GM23248 (cell line): ENCODE measurements at regions not wholly inside any gene's neighbourhood (a gene's known extent, or its start where the extent isn't known, plus 50 kb on each side); places are given as distances from the start of the nearest gene placed in this dataset.

Experiments used
- DNase-seq: peaks from one replicate; pipeline ENCODE4 v3.0.0-alpha.2; 2015
- H2AFZ ChIP-seq: fragments of 200-600 bp; sonication (generic); 2 replicates; pipeline ENCODE4 v1.6.1; 2016; ENCODE audit warnings: antibody characterized with exemption
- H3F3A ChIP-seq: fragments of 200-600 bp; sonication (generic); 2 replicates; pipeline ENCODE4 v1.6.1; 2016; ENCODE audit warnings: mild to moderate bottlenecking, antibody characterized with exemption, mixed run types; ENCODE audit not compliant: insufficient read depth
- H3K27ac ChIP-seq: fragments of 200-600 bp; sonication (generic); 2 replicates; pipeline ENCODE4 v1.5.1; 2016; ENCODE audit warnings: mild to moderate bottlenecking
- H3K27me3 ChIP-seq: fragments of 200-600 bp; sonication (generic); replicated peaks from 2 replicates; pipeline ENCODE4 v1.6.1; 2016; ENCODE audit warnings: mild to moderate bottlenecking; ENCODE audit not compliant: insufficient read depth
- H3K36me3 ChIP-seq: fragments of 200-600 bp; sonication (generic); 2 replicates; pipeline ENCODE4 v1.6.1; 2016; ENCODE audit warnings: low read depth, mild to moderate bottlenecking
- H3K4me1 ChIP-seq: fragments of 200-600 bp; sonication (generic); 2 replicates; pipeline ENCODE4 v1.6.1; 2016; ENCODE audit warnings: mild to moderate bottlenecking; ENCODE audit not compliant: insufficient read depth
- H3K4me2 ChIP-seq: fragments of 200-600 bp; sonication (generic); one replicate; pipeline ENCODE4 v1.6.1; 2016; ENCODE audit warnings: mild to moderate bottlenecking; ENCODE audit not compliant: unreplicated experiment
- H3K4me3 ChIP-seq: fragments of 200-600 bp; sonication (generic); 2 replicates; pipeline ENCODE4 v1.5.1; 2016; ENCODE audit warnings: mild to moderate bottlenecking
- H3K79me2 ChIP-seq: fragments of 200-600 bp; sonication (generic); 2 replicates; pipeline ENCODE4 v1.6.1; 2016; ENCODE audit warnings: mild to moderate bottlenecking; ENCODE audit not compliant: insufficient read depth
- H3K9ac ChIP-seq: fragments of 200-600 bp; sonication (generic); 2 replicates; pipeline ENCODE4 v1.6.1; 2016; ENCODE audit warnings: mild to moderate bottlenecking
- H3K9me2 ChIP-seq: fragments of 200-600 bp; sonication (generic); 2 replicates; pipeline ENCODE4 v1.6.1; 2016; ENCODE audit warnings: mixed run types, mild to moderate bottlenecking, moderate library complexity; ENCODE audit not compliant: insufficient read depth
- H3K9me3 ChIP-seq: fragments of 200-600 bp; sonication (generic); one replicate; pipeline ENCODE4 v1.6.1; 2017; ENCODE audit warnings: low read depth
- H4K20me1 ChIP-seq: fragments of 200-600 bp; sonication (generic); 2 replicates; pipeline ENCODE4 v1.6.0; 2016; ENCODE audit not compliant: insufficient read depth
- EZH2 ChIP-seq: fragments of 200-600 bp; sonication (generic); IDR thresholded peaks from 2 replicates; pipeline ENCODE4 v1.6.1; 2018; ENCODE audit warnings: antibody characterized with exemption, mild to moderate bottlenecking; ENCODE audit not compliant: insufficient read depth, poor library complexity, severe bottlenecking
- EZH2phosphoT487 ChIP-seq: fragments of 200-600 bp; sonication (generic); IDR thresholded peaks from 2 replicates; pipeline ENCODE4 v1.6.1; 2018; ENCODE audit warnings: antibody characterized with exemption, moderate library complexity, mild to moderate bottlenecking, low read depth; ENCODE audit not compliant: insufficient read depth
- WGBS, 2 experiments: methylation state at CpG; one replicate each; pipeline ENCODE4 v1.1.6; 2015 to 2017; ENCODE audit warnings: low lambda C conversion rate in 2 of 2, low coverage in 1 of 2; ENCODE audit errors: missing lambda C conversion rate in 2 of 2; 5-methylcytosine and 5-hydroxymethylcytosine counted together
- in situ Hi-C: fragments of 300-500 bp; cut with MboI; formaldehyde crosslinking; loops from 2 replicates; pipeline ENCODE4 v1.15.0; 2020

DNA sequence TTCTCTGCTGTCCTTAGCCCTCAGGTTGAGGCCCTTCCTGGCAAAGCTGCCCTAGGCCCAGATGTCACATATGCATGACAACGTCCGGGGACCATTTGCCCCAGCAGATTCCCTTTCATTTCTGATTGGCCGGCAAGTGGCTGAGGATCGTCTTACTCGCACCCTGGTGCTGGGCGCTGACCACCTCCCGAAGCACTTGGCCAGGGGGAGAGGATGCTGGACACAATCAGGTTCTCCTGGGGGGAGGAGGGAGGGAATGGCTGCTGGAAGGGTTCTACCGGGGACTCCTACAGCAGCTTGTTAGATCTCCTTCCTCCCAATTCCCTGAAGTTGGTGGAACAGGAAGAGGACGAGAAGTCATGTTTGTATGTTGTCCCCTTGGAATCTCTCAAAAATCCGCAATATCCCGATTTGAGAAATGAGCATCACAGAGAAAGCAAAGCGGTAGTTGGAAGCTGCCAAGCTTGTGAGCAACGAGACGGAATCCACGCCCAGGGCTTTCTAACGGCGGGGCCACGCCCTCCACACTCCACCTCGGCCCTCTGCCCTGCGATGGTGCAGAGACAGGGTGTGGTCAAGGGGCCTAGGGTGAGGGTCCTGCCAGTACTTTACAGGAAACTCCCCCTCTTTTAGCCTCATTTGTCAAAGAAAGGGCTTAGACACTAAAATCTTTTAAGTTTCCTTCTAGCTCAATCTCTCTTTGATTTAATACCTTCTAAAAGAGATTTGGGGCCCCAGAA is 61.8 kb upstream of the YWHAQ start:
- no peaks in the 10 kb centered on the region for H3K79me2 ChIP-seq
- H3K27me3 ChIP-seq = no peaks in the 10 kb centered on the region
- peak; percentile 94 for DNase-seq
- no peaks in the 10 kb centered on the region for H4K20me1 ChIP-seq
- in situ Hi-C loops = no loop called here
- H3K4me3 ChIP-seq = peak overlapping the region; percentile 58
- TF ChIP-seq EZH2 (no peak), EZH2phosphoT487 (no peak)
- peak overlapping the region; percentile 85 for H2AFZ ChIP-seq
- no peaks in the 10 kb centered on the region for H3K36me3 ChIP-seq
- H3K9ac ChIP-seq = peak overlapping the region; percentile 82
- H3F3A ChIP-seq = peaks cover 20% of the 10 kb centered on the region
- H3K27ac ChIP-seq = peak overlapping the region; percentile 92
- H3K4me2 ChIP-seq = peak overlapping the region; percentile 87
- H3K9me3 ChIP-seq = no peaks in the 10 kb centered on the region
- H3K4me1 ChIP-seq = peaks cover 18% of the 10 kb centered on the region
- H3K9me2 ChIP-seq = no peaks in the 10 kb centered on the region
- 4 to 6% methylated on average over 20 of the region's 20 CpGs for WGBS, 2 experiments

DNA sequence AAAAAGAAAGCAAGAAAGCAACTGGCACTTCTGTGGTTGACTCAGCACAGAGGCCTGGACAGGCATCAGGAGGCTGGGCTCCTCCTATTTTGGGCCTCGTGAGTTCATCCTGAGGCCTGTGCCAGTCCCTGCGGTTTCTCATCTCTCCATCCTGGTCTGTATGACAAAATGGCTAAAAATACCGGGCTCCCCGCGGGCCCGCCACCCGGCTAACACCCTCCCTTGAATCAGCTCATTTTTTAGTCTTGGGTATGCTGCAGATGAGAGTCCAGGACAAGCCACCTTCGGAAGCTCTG is 62.3 kb upstream of the YWHAQ start:
- Histone ChIP-seq H2AFZ (peak overlapping the region; percentile 85), H3K4me2 (peak overlapping the region; percentile 87), H3F3A (peaks cover 20% of the 10 kb centered on the region), H3K9me2 (no peaks in the 10 kb centered on the region), H3K27me3 (no peaks in the 10 kb centered on the region), H3K4me1 (peaks cover 18% of the 10 kb centered on the region), H3K9me3 (no peaks in the 10 kb centered on the region), H3K79me2 (no peaks in the 10 kb centered on the region), H3K36me3 (no peaks in the 10 kb centered on the region), H3K27ac (peak overlapping the region; percentile 92), H3K9ac (peak overlapping the region; percentile 82), H3K4me3 (peak overlapping the region; percentile 58), H4K20me1 (no peaks in the 10 kb centered on the region)
- TF ChIP-seq EZH2 (no peak), EZH2phosphoT487 (no peak)
- in situ Hi-C loops = no loop called here
- peak; percentile 98 for DNase-seq
- 4 to 6% methylated on average over 8 of the region's 8 CpGs for WGBS, 2 experiments

GRCh38 chr2:9693646-9694045 is 62.8 kb upstream of the YWHAQ start:
- DNase-seq = no peak
- H3K9me2 ChIP-seq = no peaks in the 10 kb centered on the region
- peaks cover 20% of the 10 kb centered on the region for H3F3A ChIP-seq
- H3K27ac ChIP-seq = peak overlapping the region; percentile 92
- TF ChIP-seq EZH2 = no peak
- H4K20me1 ChIP-seq = no peaks in the 10 kb centered on the region
- peak overlapping the region; percentile 85; the same call in 1 of the 2 replicates for H2AFZ ChIP-seq
- H3K9me3 ChIP-seq = no peaks in the 10 kb centered on the region
- H3K4me2 ChIP-seq = peak overlapping the region; percentile 87
- peak overlapping the region; percentile 82 for H3K9ac ChIP-seq
- H3K27me3 ChIP-seq = no peaks in the 10 kb centered on the region
- no peaks in the 10 kb centered on the region for H3K36me3 ChIP-seq
- H3K4me3 ChIP-seq = peak overlapping the region; percentile 58; the same call in 1 of the 2 replicates
- in situ Hi-C loops = no loop called here
- WGBS, 2 experiments = 91 to 92% methylated on average over 16 of the region's 16 CpGs
- H3K4me1 ChIP-seq = peaks cover 18% of the 10 kb centered on the region
- no peaks in the 10 kb centered on the region for H3K79me2 ChIP-seq

DNA sequence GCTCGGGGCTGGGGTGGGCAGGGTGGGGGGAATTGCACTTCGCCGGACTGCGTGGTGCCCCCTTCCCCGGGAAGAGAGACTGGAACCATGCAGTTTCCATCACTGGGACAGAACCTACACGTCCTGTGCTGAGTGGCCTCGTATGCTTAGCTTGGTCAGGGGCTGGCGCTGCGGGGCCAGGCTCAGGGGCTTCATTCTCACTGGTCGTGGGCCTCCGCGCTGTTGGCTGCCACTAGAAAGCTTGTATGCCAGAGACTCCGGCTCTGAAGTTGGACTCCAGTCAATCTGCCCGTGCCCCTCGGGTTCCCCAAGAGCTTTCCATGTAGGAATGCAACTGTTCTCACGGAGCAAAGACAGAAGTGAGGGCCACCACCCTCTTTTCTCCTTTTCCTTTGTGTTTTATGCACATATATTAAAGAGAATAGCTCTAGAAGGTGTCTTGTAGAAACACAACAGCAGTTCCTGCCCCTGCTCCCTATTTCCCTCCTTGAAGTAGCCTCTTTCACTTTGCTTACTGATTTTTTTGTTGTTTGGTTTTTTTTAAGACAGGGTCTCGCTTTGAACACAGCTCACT is 64.0 kb upstream of the YWHAQ start:
- Histone ChIP-seq H3F3A (peaks cover 25% of the 10 kb centered on the region), H3K4me3 (no peak overlapping the region), H3K27ac (no peak overlapping the region), H3K27me3 (no peaks in the 10 kb centered on the region), H2AFZ (no peak overlapping the region), H3K4me2 (no peak overlapping the region), H3K4me1 (peaks cover 26% of the 10 kb centered on the region), H4K20me1 (no peaks in the 10 kb centered on the region), H3K79me2 (no peaks in the 10 kb centered on the region), H3K36me3 (no peaks in the 10 kb centered on the region), H3K9me2 (no peaks in the 10 kb centered on the region), H3K9ac (no peak overlapping the region), H3K9me3 (no peaks in the 10 kb centered on the region)
- TF ChIP-seq EZH2phosphoT487 (no peak), EZH2 (no peak)
- 95 to 98% methylated on average over 17 of the region's 17 CpGs for WGBS, 2 experiments
- in situ Hi-C loops = no loop called here
- no peak for DNase-seq
